Heart left ventricle (tissue), 16 donors: ENCODE measurements at regions not wholly inside any gene's neighbourhood (a gene's known extent, or its start where the extent isn't known, plus 50 kb on each side); places are given as distances from the start of the nearest gene placed in this dataset.

Source experiments
- ATAC-seq, 4 donors: fragments of 200-7000 bp; cut with Tn5 transposase; one replicate each; pipeline ENCODE4 v1.9.1; 2020 to 2022; ENCODE audit warnings: moderate library complexity in 4 of 4, mild to moderate bottlenecking in 3 of 4, moderate number of reproducible peaks in 1 of 4
- DNase-seq, 5 donors: peaks; one replicate each; pipeline ENCODE4 v3.0.0-alpha.2; 2020
- H3K27ac ChIP-seq, 12 donors: fragments of 200-600 bp; sonication (generic) in 4 of 12; one replicate each; pipeline versions ENCODE4 v1.5.0 to v1.8.0; 2016 to 2022; ENCODE audit warnings: mild to moderate bottlenecking in 2 of 12
- H3K27me3 ChIP-seq, 9 donors: fragments of 200-600 bp; sonication (generic) in 2 of 9; one replicate each; pipeline versions ENCODE4 v1.5.1 to v1.8.0; 2016 to 2022; ENCODE audit warnings: mild to moderate bottlenecking in 3 of 9
- H3K36me3 ChIP-seq, 9 donors: fragments of 200-600 bp; sonication (generic) in 2 of 9; one replicate each; pipeline versions ENCODE4 v1.5.0 to v1.8.0; 2018 to 2022; ENCODE audit warnings: mild to moderate bottlenecking in 2 of 9
- H3K4me1 ChIP-seq, 12 donors: fragments of 200-600 bp; sonication (generic) in 4 of 12; one replicate each; pipeline versions ENCODE4 v1.5.0 to v1.8.0; 2016 to 2022; ENCODE audit warnings: mild to moderate bottlenecking in 3 of 12
- H3K4me3 ChIP-seq, 12 donors: fragments of 200-600 bp; sonication (generic) in 4 of 12; one replicate each; pipeline versions ENCODE4 v1.5.0 to v1.8.0; 2017 to 2022; ENCODE audit warnings: mild to moderate bottlenecking in 9 of 12, moderate library complexity in 4 of 12
- H3K9me3 ChIP-seq, 12 donors: fragments of 200-600 bp; sonication (generic) in 4 of 12; one replicate each; pipeline versions ENCODE4 v1.5.0 to v1.8.0; 2016 to 2022; ENCODE audit warnings: mild to moderate bottlenecking in 1 of 12
- POLR2A ChIP-seq, 2 donors: fragments of 450-650 bp; IDR thresholded peaks; one replicate each; pipeline ENCODE4 v1.6.1; 2017; ENCODE audit warnings: antibody characterized with exemption in 2 of 2, mild to moderate bottlenecking in 2 of 2, moderate library complexity in 2 of 2
- WGBS, 4 donors: extraction: QIAGEN DNeasy Blood & Tissue Kit in 2 of 4; methylation state at CpG; one replicate each; pipeline versions ENCODE4 v1.1.5 to v1.1.7; 2013 to 2018; 5-methylcytosine and 5-hydroxymethylcytosine counted together
- intact Hi-C, 10 donors: fragments of 100-400 bp; cut with DNase I; formaldehyde crosslinking; loops; one replicate each; pipeline versions ENCODE4 v1.11.1 to v1.14.2; 2022
- TF ChIP-seq, protein P1 (sequence below), 12 donors: fragments of 200-600 bp; sonication (generic) in 4 of 12; IDR thresholded peaks; one replicate each; pipeline versions ENCODE4 v1.5.0 to v1.8.0; 2018 to 2022; ENCODE audit warnings: antibody characterized with exemption in 12 of 12, mild to moderate bottlenecking in 5 of 12
- donor health status: ischemic (EF 13 %, LVEDD 7.1; RV severe dilation, severe dysfunction).
- donor health status: healthy with polysubstance abuse.
- donor health status: DM: no; HTN: yes; CAD: no.
- donor health status: DM: no; HTN: no; CAD: no.
- donor health status: ischemic (EF 25% LVEDD 6.9; RV normal size, moderate dysfunction).
- donor health status: ischemic (EF 25% LVEDD 5.7; RV mildly dilated, moderate dysfunction).
- donor health status: healthy.
- donor health status: DM: yes; HTN: yes; CAD: no.
- donor health status: ischemic (EF 35%, LVEDD 5.7; RV mildly dilated, moderate dysfunction).
- donor health status: nonischemic (EF 11% LVEDD 7.7; RV severe dilation, severe dysfunction).
- donor health status: DM: yes; HTN: yes; CAD: no.
- donor health status: PGD.
- donor health status: ischemic (EF 29% LVEDD 5.4; RV normal size, mild dysfunction).
- donor health status: nonischemic (EF 23%, LVEDD 6.1; RV moderate dilation, normal function).

DNA sequence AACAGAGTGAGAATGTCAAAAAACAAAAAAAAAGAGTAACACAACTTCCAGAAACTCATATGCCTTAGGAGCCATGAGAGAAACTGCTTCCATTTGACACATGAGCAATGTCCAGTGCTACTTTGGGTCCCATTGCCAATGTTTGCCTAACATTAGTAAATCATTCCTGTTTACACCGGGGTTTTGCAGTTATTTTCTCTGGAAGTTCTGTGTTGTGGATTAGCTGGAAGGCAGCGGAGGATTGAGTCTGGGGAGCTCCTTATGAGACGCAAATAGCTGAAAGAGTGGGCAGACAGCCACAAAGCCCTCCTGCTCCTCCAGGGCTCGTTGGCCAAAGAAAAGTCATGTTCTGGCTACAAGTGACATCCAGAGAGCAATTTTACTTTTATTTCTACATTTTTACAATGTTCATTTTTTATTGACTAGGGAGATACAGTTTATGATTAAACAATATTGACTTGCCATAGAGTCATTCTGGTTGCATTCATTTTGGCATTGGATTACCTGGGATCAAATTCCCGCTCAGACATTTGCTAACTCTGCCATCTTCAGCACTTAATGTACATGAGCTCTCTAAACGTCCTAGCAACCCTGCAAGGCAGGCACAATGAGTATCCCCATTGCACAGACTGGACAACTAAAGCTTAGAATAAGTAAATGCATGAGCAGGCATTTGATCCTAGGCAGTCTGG is 66.4 kb upstream of the GALNT2 start:
- H3K27ac ChIP-seq: no peak overlapping the region
- TF ChIP-seq, protein P1, sequence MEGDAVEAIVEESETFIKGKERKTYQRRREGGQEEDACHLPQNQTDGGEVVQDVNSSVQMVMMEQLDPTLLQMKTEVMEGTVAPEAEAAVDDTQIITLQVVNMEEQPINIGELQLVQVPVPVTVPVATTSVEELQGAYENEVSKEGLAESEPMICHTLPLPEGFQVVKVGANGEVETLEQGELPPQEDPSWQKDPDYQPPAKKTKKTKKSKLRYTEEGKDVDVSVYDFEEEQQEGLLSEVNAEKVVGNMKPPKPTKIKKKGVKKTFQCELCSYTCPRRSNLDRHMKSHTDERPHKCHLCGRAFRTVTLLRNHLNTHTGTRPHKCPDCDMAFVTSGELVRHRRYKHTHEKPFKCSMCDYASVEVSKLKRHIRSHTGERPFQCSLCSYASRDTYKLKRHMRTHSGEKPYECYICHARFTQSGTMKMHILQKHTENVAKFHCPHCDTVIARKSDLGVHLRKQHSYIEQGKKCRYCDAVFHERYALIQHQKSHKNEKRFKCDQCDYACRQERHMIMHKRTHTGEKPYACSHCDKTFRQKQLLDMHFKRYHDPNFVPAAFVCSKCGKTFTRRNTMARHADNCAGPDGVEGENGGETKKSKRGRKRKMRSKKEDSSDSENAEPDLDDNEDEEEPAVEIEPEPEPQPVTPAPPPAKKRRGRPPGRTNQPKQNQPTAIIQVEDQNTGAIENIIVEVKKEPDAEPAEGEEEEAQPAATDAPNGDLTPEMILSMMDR (IDR thresholded peaks at IDR 0.05): no peak
- no peak for TF ChIP-seq POLR2A (IDR thresholded peaks at IDR 0.05)

GRCh38 chr1:230002164-230002803 is 64.8 kb upstream of the GALNT2 start:
- WGBS, 4 donors: 56 to 61% (median 58%) methylated on average over 5 of the region's 5 CpGs
- Histone ChIP-seq H3K36me3 (no peaks in the 10 kb centered on the region), H3K4me1 (peaks cover 0 to 33% (median 13%) of the 10 kb centered on the region in 12 donors), H3K27ac (peak overlapping the region in 6 of 12 donors; percentile 13 to 37 (median 30)), H3K4me3 (no peak overlapping the region), H3K27me3 (peaks cover 0 to 4% (median 0%) of the 10 kb centered on the region in 9 donors), H3K9me3 (no peaks in the 10 kb centered on the region)
- TF ChIP-seq, protein P1 (IDR thresholded peaks at IDR 0.05): no peak
- no peak for TF ChIP-seq POLR2A (IDR thresholded peaks at IDR 0.05)
- DNase-seq (peak in 4 of 5 donors; percentile 44 to 78 (median 60)), ATAC-seq (peak; percentile 53 to 88 (median 78))
- intact Hi-C loops: no loop called here

More for the DNA sequence above, 66.4 kb upstream of the GALNT2 start:
- Histone ChIP-seq H3K4me1 (peaks cover 0 to 35% (median 13%) of the 10 kb centered on the region in 12 donors), H3K36me3 (no peaks in the 10 kb centered on the region), H3K27me3 (peaks cover 0 to 4% (median 0%) of the 10 kb centered on the region in 9 donors), H3K4me3 (no peak overlapping the region), H3K9me3 (no peaks in the 10 kb centered on the region)
- ATAC-seq (no peak), DNase-seq (no peak)
- intact Hi-C loops: no loop called here
- 65 to 75% (median 71%) methylated on average over 6 of the region's 6 CpGs for WGBS, 4 donors

DNA sequence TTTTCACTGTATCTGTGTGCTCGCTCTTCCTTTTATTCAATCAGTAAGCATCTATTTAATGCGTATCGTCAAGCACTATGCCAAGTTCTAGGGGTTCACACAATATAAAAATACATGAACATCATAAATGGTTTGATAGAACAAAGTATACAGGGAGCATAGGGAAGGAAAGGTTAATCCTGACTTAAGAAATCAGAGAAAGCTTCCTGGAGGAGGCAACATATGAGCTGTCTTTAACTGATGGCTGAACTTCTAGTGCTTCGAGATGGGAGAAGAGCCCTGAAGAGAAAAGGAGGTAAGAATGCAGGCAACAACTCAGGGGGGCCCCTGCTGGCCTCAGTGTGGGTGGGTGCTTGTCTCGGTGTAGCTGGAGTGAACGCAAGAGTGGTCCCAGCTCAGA is 63.6 kb upstream of the GALNT2 start:
- DNase-seq: no peak
- peaks cover 0 to 33% (median 13%) of the 10 kb centered on the region in 12 donors for H3K4me1 ChIP-seq
- intact Hi-C loops: no loop called here
- H3K9me3 ChIP-seq: no peaks in the 10 kb centered on the region
- ATAC-seq: no peak
- TF ChIP-seq, protein P1 (IDR thresholded peaks at IDR 0.05): no peak
- no peak for TF ChIP-seq POLR2A (IDR thresholded peaks at IDR 0.05)
- no peaks in the 10 kb centered on the region for H3K36me3 ChIP-seq
- H3K27ac ChIP-seq: no peak overlapping the region
- 92 to 96% (median 94%) methylated on average over 6 of the region's 6 CpGs for WGBS, 4 donors
- peaks cover 0 to 4% (median 0%) of the 10 kb centered on the region in 9 donors for H3K27me3 ChIP-seq
- H3K4me3 ChIP-seq: no peak overlapping the region

- Histone ChIP-seq H3K9me3 (no peaks in the 10 kb centered on the region), H3K4me3 (no peak overlapping the region), H3K27me3 (peaks cover 0 to 3% (median 0%) of the 10 kb centered on the region in 9 donors), H3K4me1 (peaks cover 0 to 30% (median 12%) of the 10 kb centered on the region in 12 donors), H3K27ac (no peak overlapping the region), H3K36me3 (no peaks in the 10 kb centered on the region)
- intact Hi-C loops: no loop called here
- no peak for TF ChIP-seq POLR2A (IDR thresholded peaks at IDR 0.05)
- TF ChIP-seq, protein P1 (IDR thresholded peaks at IDR 0.05): no peak
- no peak for DNase-seq
- 58 to 80% (median 76%) methylated on average over 5 to 8 of the region's 8 CpGs for WGBS, 4 donors
- peak in 1 of 4 donors; percentile 6 for ATAC-seq
Measured at GRCh38 chr1:230005040-230005439, 62.0 kb upstream of the GALNT2 start.
